ENCODE measurements at regions not wholly inside any gene's neighbourhood (a gene's known extent, or its start where the extent isn't known, plus 50 kb on each side); places are given as distances from the start of the nearest gene placed in this dataset.

GRCh38 chr16:86458149-86458777 is 52.1 kb upstream of the FOXF1 start:
- Mint-ChIP-seq H3K4me1 (peaks cover 11% of the 10 kb centered on the region), H3K4me3 (no peak overlapping the region), H3K9me3 (peaks cover 14% of the 10 kb centered on the region), H3K36me3 (no peaks in the 10 kb centered on the region), H3K27me3 (ENCODE audit: low read depth) (peaks cover 75% of the 10 kb centered on the region), H3K27ac (no peak overlapping the region)
- DNase-seq (ENCODE audit: low spot score in 2 of 2, unreplicated experiment in 2 of 2), result no peak
- TF ChIP-seq CTCF (IDR thresholded peaks at IDR 0.05; ENCODE audit: unreplicated experiment), result no peak

- peaks cover 11% of the 10 kb centered on the region for H3K4me1 Mint-ChIP-seq
- H3K9me3 Mint-ChIP-seq, result peaks cover 21% of the 10 kb centered on the region
- no peak overlapping the region for H3K27ac Mint-ChIP-seq
- peaks cover 66% of the 10 kb centered on the region for H3K27me3 Mint-ChIP-seq (ENCODE audit: low read depth)
- TF ChIP-seq CTCF (IDR thresholded peaks at IDR 0.05; ENCODE audit: unreplicated experiment), result no peak
- no peak for DNase-seq (ENCODE audit: low spot score in 2 of 2, unreplicated experiment in 2 of 2)
- H3K36me3 Mint-ChIP-seq, result no peaks in the 10 kb centered on the region
- no peak overlapping the region for H3K4me3 Mint-ChIP-seq
Measured at GRCh38 chr16:86459266-86459665, 51.1 kb upstream of the FOXF1 start.

All from mesothelial cell of epicardium (in vitro differentiated cells).